HG02885 (cell line): ENCODE measurements at regions not wholly inside any gene's neighbourhood (a gene's known extent, or its start where the extent isn't known, plus 50 kb on each side); places are given as distances from the start of the nearest gene placed in this dataset.

Experiments
- ATAC-seq: cut with Tn5 transposase; IDR thresholded peaks from one replicate; pipeline ENCODE4 v1.9.1; 2021; ENCODE audit warnings: mild to moderate bottlenecking; ENCODE audit not compliant: unreplicated experiment, poor library complexity

- ATAC-seq: no peak
These were observed 439.4 kb downstream of the SH3GL2 start for GRCh38 chr9:18018221-18018620.

GRCh38 chr9:18018661-18019060 is 439.8 kb downstream of the SH3GL2 start:
- no peak for ATAC-seq

GRCh38 chr9:18020121-18020745 is 441.4 kb downstream of the SH3GL2 start:
- ATAC-seq: no peak

DNA sequence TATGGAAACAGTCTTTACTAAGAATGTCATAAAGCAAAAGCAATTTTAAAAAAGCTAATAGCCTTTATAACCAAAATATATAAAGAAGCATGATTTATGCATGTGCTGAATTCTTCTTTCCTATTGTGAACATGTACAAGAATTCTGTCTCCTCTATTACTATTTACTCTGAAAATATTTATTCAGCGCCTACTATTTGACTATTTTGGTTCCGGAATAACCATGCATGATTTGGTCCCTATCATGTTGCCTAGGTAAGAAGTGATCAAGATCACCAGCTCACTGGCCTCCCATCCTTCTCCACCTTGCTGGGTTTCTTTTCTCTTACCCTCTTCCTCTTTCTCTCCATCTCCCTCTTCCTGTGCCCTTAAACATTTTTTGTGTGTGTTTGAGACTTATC is 443.8 kb downstream of the SH3GL2 start:
- ATAC-seq: no peak

DNA sequence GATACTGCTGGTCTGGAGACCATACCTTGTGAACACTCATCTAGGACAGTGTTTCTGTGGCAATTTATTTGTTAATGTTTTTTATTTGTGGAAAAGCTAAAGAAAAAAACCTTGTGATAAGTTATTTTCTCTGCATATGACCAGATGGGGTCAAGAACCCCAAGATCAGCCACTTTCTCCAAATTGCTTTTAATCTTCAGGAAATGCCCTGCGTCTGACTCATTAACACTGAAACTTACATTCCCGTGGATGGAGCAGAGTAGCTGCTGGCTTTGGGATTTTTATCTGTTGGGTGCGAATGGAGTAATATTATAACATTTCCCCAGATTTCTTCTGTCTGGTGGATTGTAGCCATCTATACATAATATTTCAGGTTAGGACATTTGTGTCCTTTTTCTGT is 444.5 kb downstream of the SH3GL2 start:
- no peak for ATAC-seq

GRCh38 chr9:18032636-18033035 is 441.3 kb upstream of the ADAMTSL1 start:
- ATAC-seq: no peak

DNA sequence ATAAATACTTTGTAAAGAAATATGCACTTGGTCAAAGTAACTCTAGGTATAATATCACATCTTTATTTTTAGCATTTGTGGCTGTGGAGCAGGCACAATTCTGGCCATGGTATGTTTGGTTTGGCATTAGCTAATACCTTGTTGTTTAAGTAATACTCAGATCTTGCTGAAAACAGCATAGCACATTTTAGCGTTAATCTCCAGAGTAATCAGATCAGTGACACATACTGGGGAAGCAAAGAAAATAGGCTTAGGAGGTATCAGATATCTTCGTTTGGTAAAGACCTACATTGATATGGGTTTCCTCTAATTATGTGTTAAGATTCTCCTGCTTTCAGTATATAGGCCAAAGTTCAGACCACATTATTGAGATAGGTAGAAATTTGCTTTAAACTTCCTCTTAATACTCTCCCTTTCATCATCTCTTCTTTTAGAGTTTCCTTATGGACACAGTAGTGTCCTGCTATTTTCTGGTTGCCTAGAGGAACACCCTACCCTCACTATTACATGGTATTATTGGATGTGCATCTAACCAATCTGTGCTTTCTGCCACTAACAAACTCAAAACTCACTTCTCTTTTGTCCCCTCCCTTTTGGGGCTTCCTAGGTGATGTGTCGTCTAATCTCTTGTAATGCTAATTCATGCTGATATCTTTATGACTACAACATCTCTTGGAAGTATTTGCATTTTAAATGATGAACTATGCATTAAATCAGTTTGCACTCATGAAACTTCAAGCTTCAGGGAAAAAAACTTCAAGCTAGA is 437.3 kb upstream of the ADAMTSL1 start:
- no peak for ATAC-seq

DNA sequence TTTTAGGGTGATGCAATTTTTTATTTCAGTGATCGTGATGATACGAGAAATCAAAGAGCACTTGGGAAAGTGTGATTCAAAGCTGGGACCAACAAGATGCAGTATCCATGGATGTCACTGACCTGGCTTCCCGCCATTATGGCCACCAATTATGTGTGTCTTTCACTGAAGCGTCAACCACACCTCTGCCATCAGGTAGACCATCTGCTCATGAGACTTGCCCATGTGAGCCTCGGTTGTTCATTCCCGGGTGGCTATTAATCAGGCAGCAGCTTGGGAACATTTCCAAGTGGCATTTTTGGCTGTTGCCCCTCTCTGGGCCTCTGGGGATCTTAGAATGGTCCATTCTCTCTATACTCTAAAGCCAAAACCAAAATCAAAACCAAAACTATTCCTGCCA is 436.0 kb upstream of the ADAMTSL1 start:
- no peak for ATAC-seq

- ATAC-seq: no peak
These were observed 433.6 kb upstream of the ADAMTSL1 start for GRCh38 chr9:18040327-18040726.

- no peak for ATAC-seq
These were observed 430.0 kb upstream of the ADAMTSL1 start for GRCh38 chr9:18043978-18044377.

GRCh38 chr9:18045326-18045725 is 428.6 kb upstream of the ADAMTSL1 start:
- no peak for ATAC-seq

- ATAC-seq: peak; percentile 70
These were observed 427.9 kb upstream of the ADAMTSL1 start for GRCh38 chr9:18046068-18046467.

- no peak for ATAC-seq
These were observed 422.3 kb upstream of the ADAMTSL1 start for GRCh38 chr9:18051638-18052037.

DNA sequence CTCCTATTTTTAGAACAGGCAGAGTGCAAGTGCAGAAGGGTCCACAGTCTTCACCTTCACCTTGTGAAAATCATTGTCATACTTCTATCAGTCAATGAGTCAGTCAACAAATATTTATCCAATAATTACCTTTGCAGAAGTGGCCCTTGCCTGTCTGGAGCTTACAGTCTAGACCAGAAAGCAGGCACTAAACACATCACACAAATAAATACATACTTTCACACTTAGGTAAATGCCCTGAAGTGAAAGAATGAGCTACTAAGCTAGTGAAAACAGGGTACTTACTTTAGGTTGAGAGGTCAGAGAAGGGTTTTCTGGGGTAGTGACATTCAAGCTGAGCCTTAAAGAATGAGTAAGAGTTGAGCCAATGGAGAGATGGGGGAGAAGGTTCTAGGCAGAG is 421.9 kb upstream of the ADAMTSL1 start:
- no peak for ATAC-seq

- no peak for ATAC-seq
These were observed 417.5 kb upstream of the ADAMTSL1 start for GRCh38 chr9:18056269-18056992.

DNA sequence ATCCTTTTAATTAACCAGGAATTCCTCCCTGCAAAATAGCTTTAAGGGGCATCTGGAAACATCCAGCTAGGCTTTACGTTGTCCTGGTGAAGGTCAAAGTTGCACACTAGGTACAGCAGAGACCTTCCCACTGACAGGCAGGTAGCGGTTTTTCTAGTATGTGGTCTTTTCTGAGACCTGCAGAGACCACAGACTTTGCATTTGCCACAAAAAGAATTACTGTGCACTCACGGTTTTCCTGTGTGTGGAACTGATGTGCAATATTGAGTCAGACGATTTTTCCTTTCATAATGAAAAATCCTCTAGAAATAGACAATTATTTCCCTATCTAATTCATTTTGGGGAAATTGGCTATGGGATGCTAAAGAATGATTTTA is 417.0 kb upstream of the ADAMTSL1 start:
- peak; percentile 92 for ATAC-seq

GRCh38 chr9:18058564-18059442 is 415.1 kb upstream of the ADAMTSL1 start:
- no peak for ATAC-seq

DNA sequence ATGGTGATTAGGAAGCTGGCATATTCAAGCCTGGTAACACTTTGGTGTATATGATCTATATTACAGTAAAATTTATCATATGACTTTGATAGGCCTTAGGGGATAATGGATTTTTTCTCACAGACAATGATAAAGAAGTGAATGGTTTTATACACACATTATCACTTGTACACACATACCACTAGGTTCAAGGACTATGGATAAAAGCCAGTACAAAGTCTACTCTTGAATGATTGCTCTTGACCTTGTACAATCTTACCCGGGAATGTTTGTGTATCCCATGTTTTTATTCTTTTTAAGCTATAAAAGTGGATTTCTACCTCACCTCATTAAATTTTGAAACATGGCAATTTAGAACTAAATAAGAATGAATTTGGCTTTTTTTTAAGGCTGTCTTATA is 414.5 kb upstream of the ADAMTSL1 start:
- ATAC-seq: no peak

DNA sequence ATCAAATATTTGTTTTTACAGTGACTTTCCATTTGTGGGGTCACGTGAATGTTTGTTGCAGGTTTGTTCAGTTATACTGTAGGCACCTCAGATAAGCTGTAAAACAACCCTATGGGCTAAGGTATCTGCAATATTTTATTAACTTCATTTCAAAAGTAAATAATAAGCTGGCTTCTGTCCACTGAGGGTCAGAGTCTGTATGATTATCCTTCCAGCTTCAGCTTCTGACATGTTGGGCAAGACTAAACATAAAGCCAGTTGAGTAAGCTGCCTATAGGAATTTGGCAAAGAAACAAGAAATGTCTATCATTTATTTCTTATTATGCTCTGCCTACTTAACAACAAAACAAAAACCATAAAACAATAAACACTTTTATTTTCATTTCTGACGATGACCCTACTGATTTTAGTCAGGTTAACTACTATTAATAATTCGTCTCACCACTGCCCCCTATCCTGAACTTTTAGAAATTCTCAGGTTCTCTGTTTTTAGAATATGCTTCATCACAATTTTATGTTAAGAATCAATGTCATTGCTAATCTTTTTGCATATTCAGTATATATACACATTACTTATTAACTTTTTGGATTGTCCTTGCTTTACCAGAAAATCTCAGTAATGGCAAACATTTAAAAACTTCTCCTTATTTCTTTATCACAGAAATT is 413.6 kb upstream of the ADAMTSL1 start:
- ATAC-seq: no peak

DNA sequence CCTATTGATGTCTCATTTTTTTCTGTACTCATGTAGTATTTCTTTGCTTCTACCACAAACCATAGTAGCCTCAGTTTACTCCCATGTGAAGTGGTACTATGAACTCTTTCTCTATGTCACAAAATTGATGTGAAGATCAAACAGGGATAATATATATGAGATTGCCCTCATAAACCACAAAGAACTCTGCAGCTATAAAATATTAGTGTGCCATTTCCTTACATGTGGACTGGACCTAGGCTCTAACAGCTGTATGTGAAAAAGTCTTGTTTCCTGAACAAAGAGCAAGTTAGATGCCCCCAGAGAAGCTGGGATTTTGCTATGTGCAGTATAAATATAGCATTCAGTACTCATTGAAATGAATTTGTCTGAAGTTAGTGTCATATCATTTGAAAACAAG is 412.6 kb upstream of the ADAMTSL1 start:
- no peak for ATAC-seq
